Gastrocnemius medialis (tissue), 4 donors: ENCODE measurements at regions not wholly inside any gene's neighbourhood (a gene's known extent, or its start where the extent isn't known, plus 50 kb on each side); places are given as distances from the start of the nearest gene placed in this dataset.
"Not testable (repeated sequence)": the region's sequence is repeated elsewhere in the genome, so short reads cannot be mapped to it uniquely, and the experiment has no call there.

Experiments used
- ATAC-seq, 2 donors: fragments of 150-250 bp; one replicate each; pipeline ENCODE4 v1.9.1; 2016
- DNase-seq, 2 donors: peaks; one replicate each; pipeline ENCODE4 v3.0.0-alpha.2; 2019
- H3K27ac ChIP-seq, 4 donors: fragments of 200-600 bp; sonication (generic); 1 replicate in 1 of 4; 2 replicates in 3 of 4; pipeline ENCODE4 v1.5.1; 2016 to 2018; ENCODE audit warnings: mild to moderate bottlenecking in 2 of 4, moderate library complexity in 1 of 4
- H3K27me3 ChIP-seq, 3 donors: fragments of 200-600 bp; sonication (generic) in 2 of 3; 1 replicate in 1 of 3; 2 replicates in 2 of 3; pipeline versions ENCODE4 v1.5.1 to v1.6.0; 2016 to 2019; ENCODE audit warnings: mild to moderate bottlenecking in 1 of 3, moderate library complexity in 1 of 3
- H3K36me3 ChIP-seq, 2 donors: fragments of 200-600 bp; sonication (generic) in 1 of 2; one replicate each; pipeline ENCODE4 v1.5.1; 2017 to 2018
- H3K4me1 ChIP-seq, 2 donors: fragments of 200-600 bp; sonication (generic) in 1 of 2; one replicate each; pipeline ENCODE4 v1.5.1; 2016 to 2017; ENCODE audit warnings: mild to moderate bottlenecking in 2 of 2
- H3K4me3 ChIP-seq, 4 donors: fragments of 200-600 bp; sonication (generic) in 3 of 4; 1 replicate in 1 of 4; 2 replicates in 3 of 4; pipeline ENCODE4 v1.5.1; 2016 to 2019; ENCODE audit warnings: mild to moderate bottlenecking in 2 of 4
- H3K9me3 ChIP-seq, 3 donors: fragments of 200-600 bp; sonication (generic) in 2 of 3; 1 replicate in 1 of 3; 2 replicates in 2 of 3; pipeline ENCODE4 v1.5.1; 2016 to 2019
- POLR2A ChIP-seq, 2 donors: fragments of 450-650 bp; IDR thresholded peaks; one replicate each; pipeline ENCODE4 v1.6.1; 2017; ENCODE audit warnings: antibody characterized with exemption in 2 of 2, mild to moderate bottlenecking in 2 of 2, moderate library complexity in 2 of 2
- in situ Hi-C, 4 donors: fragments of 200-750 bp; cut with MboI; loops; one replicate each; pipeline versions ENCODE4 v1.15.0 to v1.8.0; 2017; ENCODE audit warnings: low sequenced_read_pairs in 4 of 4
- intact Hi-C: fragments of 100-400 bp; cut with DNase I; formaldehyde crosslinking; loops from one replicate; pipeline ENCODE4 v1.15.1; 2023; ENCODE audit warnings: low total_unique reads
- TF ChIP-seq, protein P1 (sequence below), 5 experiments: fragments of 450-650 bp in 3 of 5; fragments of 200-600 bp in 2 of 5; sonication (generic) in 2 of 5; IDR thresholded peaks in 4 of 5; conservative IDR thresholded peaks in 1 of 5; 1 replicate in 4 of 5; 2 replicates in 1 of 5; pipeline ENCODE4 v1.5.1; 2016 to 2019; ENCODE audit warnings: antibody characterized with exemption in 5 of 5, mild to moderate bottlenecking in 3 of 5, moderate library complexity in 3 of 5

DNA sequence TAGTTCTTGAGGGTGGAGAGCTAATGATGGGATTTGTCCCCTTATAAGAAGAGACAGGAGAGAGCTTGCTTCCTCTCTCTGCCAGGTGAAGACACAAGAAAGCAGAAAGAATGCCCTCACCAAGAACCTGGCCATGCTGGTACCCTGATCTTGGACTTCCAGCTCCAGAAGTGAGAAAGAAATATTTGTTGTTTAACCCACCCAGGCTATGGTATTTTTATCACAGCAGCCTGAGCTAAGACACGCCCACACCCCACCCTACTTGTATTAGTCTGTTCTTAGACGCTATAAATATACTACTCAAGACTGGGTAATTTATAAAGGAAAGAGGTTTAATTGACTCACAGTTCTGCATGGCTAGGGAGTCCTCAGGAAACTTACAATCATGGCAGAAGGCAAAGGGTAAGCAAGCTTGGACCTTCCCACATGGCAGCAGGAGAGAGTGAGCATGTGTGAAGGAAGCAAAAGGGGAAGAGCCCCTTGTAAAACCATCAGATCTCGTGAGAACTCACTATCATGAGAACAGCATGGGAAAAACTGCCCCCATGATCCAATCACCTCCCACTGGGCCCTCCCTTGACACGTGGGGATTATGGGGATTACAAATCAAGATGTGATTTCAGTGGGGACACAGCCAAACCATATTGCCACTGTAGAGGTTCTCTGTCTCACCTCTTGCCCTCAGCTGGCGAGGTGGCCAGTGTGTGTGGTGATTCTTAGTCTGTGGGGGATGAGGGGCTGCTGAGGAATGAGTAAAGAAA lies 57.4 kb upstream of the RCBTB2 start:
- Histone ChIP-seq H3K9me3 (no peaks in the 10 kb centered on the region), H3K36me3 (no peaks in the 10 kb centered on the region), H3K27me3 (no peaks in the 10 kb centered on the region), H3K27ac (no peak overlapping the region), H3K4me1 (peaks cover 0 to 11% of the 10 kb centered on the region in 2 donors), H3K4me3 (no peak overlapping the region)
- TF ChIP-seq, protein P1, sequence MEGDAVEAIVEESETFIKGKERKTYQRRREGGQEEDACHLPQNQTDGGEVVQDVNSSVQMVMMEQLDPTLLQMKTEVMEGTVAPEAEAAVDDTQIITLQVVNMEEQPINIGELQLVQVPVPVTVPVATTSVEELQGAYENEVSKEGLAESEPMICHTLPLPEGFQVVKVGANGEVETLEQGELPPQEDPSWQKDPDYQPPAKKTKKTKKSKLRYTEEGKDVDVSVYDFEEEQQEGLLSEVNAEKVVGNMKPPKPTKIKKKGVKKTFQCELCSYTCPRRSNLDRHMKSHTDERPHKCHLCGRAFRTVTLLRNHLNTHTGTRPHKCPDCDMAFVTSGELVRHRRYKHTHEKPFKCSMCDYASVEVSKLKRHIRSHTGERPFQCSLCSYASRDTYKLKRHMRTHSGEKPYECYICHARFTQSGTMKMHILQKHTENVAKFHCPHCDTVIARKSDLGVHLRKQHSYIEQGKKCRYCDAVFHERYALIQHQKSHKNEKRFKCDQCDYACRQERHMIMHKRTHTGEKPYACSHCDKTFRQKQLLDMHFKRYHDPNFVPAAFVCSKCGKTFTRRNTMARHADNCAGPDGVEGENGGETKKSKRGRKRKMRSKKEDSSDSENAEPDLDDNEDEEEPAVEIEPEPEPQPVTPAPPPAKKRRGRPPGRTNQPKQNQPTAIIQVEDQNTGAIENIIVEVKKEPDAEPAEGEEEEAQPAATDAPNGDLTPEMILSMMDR (IDR thresholded peaks at IDR 0.05 in 4 of 5, conservative IDR thresholded peaks at IDR 0.05 in 1 of 5), result no peak
- no peak for TF ChIP-seq POLR2A (IDR thresholded peaks at IDR 0.05)
- ATAC-seq, result no peak
- DNase-seq, result no peak
- intact Hi-C loops, result no loop called here
- in situ Hi-C loops, result loop anchor here (5.0 to 25.0 kb wide), 6 partner anchors 154 to 453 kb away; partner anchors contain the start of gene LPAR6 (in 1 of the 4)

DNA sequence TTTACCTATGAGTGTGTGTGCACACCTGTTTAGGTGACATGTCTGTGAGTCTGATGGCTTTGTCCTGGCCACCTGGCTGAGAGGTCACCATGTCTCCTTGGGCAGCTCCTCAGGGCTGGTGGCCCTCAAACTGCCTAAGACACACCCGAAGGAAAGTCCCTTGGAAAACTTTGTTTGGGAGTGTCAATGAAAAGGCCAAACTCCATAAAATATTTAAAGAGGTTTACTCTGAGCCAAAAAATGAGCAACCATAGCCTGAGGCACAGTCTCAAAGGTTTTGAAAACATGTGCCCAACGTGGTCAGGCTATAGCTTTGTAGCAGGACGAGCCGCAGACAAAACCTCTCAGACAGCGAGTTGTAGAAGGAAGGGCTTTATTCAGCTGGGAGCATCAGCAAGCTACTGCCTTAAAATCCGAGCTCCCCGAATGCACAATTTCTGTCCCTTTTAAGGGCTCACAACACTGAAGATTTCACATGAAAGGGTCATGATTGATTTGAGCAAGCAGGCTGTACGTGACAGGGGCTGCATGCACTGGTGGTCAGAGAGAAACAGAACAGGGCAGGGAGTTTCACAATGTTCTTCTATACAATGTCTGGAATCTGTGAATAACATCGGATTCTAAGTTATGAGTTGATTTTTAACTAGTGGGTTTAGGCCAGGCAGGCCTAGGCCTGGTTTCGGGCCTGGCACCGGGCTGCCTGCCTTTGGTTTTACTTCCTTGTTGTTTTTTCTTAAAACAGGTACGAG lies 58.4 kb upstream of the RCBTB2 start:
- ATAC-seq, H3K36me3 ChIP-seq, H3K4me1 ChIP-seq, H3K4me3 ChIP-seq, H3K27ac ChIP-seq, H3K27me3 ChIP-seq, intact Hi-C loops, H3K9me3 ChIP-seq, DNase-seq: not testable (repeated sequence)
- in situ Hi-C loops, result loop anchor here (5.0 to 25.0 kb wide), 6 partner anchors 154 to 454 kb away; partner anchors contain the start of gene LPAR6 (in 1 of the 4)

DNA sequence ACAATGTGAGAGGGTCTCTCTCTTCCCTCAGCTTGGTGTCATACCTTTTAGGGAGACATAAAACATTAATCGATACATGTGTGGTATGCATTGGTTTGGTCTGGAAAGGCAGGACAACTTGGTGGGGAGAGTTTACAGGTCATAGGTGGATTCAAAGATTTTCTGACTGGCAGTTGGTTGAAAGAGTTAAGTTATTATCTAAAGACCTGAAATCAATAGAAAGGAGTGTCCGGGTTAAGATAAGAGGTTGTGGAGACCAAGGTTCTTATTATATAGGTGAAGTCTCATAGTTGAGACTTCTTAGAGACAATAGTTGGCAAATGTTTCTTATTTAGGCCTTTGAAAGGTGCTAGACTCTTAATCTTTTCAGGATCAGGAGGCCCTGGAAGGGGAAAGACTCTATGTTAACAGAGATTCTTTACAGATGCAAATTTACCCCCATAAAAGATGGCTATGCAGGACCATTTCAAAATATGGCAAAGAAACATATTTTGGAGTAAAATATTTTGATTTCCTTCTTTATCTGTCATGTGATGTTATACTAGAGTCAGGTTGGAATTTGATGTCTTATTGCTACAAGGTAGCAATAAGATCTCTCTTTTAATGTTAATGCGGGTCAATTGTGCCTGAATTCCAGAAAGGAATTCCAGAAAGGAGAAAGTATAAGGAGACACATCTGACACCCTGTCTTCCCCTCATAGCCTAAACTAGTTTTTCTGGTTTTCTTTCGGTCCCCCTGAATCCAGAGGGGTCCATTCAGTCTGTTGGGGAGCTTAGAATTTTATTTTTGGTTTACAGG lies 59.2 kb upstream of the RCBTB2 start:
- no peaks in the 10 kb centered on the region for H3K27me3 ChIP-seq
- ATAC-seq (no peak), DNase-seq (no peak)
- H3K27ac ChIP-seq, result no peak overlapping the region
- intact Hi-C loops, result no loop called here
- TF ChIP-seq, protein P1 (IDR thresholded peaks at IDR 0.05 in 4 of 5, conservative IDR thresholded peaks at IDR 0.05 in 1 of 5), result no peak
- TF ChIP-seq POLR2A (IDR thresholded peaks at IDR 0.05), result no peak
- no peaks in the 10 kb centered on the region for H3K4me1 ChIP-seq
- no peaks in the 10 kb centered on the region for H3K9me3 ChIP-seq
- no peak overlapping the region for H3K4me3 ChIP-seq
- in situ Hi-C loops, result loop anchor here (5.0 to 25.0 kb wide), 6 partner anchors 153 to 455 kb away; partner anchors contain the start of gene LPAR6 (in 1 of the 4)
- no peaks in the 10 kb centered on the region for H3K36me3 ChIP-seq

DNA sequence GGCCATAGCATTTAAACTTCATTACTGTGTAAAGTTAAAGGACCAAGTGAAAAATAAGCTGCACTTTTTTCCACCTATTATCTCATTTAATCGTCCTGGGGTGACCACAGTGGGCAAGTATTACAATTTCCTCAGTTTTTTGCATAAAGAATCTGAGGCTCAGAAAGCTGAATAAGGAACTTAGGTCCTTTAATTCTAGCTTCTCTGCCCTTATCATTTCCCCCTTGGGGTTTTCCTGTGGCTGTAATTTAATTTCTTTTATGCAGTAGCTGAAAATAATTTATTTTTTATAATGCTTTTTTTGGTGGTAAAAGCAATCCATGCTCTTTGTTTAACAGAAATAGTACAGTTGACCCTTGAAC lies 59.8 kb upstream of the RCBTB2 start:
- no peaks in the 10 kb centered on the region for H3K4me1 ChIP-seq
- in situ Hi-C loops (loop anchor here (5.0 to 25.0 kb wide), 6 partner anchors 152 to 455 kb away; partner anchors contain the start of gene LPAR6 (in 1 of the 4)), intact Hi-C loops (no loop called here)
- no peak for TF ChIP-seq POLR2A (IDR thresholded peaks at IDR 0.05)
- TF ChIP-seq, protein P1 (IDR thresholded peaks at IDR 0.05 in 4 of 5, conservative IDR thresholded peaks at IDR 0.05 in 1 of 5), result no peak
- H3K27me3 ChIP-seq, result no peaks in the 10 kb centered on the region
- no peak for DNase-seq
- H3K4me3 ChIP-seq, result no peak overlapping the region
- H3K9me3 ChIP-seq, result no peaks in the 10 kb centered on the region
- no peak overlapping the region for H3K27ac ChIP-seq
- ATAC-seq, result no peak
- no peaks in the 10 kb centered on the region for H3K36me3 ChIP-seq
